Astrocyte of the spinal cord (primary cell): ENCODE measurements at regions not wholly inside any gene's neighbourhood (a gene's known extent, or its start where the extent isn't known, plus 50 kb on each side); places are given as distances from the start of the nearest gene placed in this dataset.

Source experiments
- DNase-seq: peaks from one replicate; pipeline ENCODE4 v3.0.0; 2011; ENCODE audit warnings: low read depth, low spot score
- H3K4me3 ChIP-seq: 2 replicates; pipeline ENCODE4 v1.5.1; 2011; ENCODE audit warnings: low read depth, mild to moderate bottlenecking, low read length, moderate library complexity
- CTCF ChIP-seq: IDR thresholded peaks from 2 replicates; pipeline ENCODE4 v1.5.1; 2012; ENCODE audit warnings: low read depth, mild to moderate bottlenecking, low read length, inconsistent platforms
- in situ Hi-C: cut with HindIII; loops from 2 replicates; pipeline ENCODE4 v1.10.0; 2017; ENCODE audit warnings: low sequenced_read_pairs

DNA sequence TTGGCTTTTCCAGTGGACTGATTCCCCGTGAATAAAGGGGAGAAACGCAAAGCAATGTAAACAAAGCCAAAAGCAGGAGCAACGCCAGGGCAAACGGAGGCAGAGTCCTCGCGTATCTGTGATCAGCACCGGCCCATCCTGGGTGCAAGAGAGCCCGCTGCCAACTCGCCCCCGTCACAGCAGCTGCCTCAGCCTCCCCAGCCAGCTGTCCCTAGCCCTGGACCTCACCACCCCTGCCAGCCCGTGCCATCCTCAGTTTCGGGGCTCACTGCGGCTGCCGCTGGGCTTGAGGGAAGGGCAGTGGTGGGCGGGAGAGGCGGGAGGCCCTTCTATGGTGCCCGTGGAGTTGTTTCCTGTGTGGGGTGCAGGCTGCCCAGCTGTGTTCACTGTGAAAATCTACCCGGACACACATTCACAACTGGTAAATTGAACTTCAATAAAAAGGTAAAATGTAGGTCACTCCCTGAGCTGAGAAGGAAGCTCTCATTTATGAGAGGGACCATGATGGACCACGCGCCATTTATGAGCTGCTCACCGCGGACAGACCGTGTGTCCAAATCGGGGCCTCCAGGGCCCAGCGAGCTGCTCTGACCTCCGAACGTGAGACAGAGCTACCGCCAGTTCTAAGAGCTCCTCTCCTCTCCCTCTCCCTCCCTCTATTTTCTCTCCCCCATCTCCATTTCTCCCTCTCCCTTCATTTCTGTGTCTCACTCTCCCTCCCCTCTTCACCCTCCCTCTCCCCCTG is 330.5 kb upstream of the SFSWAP start:
- TF ChIP-seq CTCF: no peak
- no peak overlapping the region for H3K4me3 ChIP-seq
- DNase-seq: no peak
- in situ Hi-C loops: no loop called here

DNA sequence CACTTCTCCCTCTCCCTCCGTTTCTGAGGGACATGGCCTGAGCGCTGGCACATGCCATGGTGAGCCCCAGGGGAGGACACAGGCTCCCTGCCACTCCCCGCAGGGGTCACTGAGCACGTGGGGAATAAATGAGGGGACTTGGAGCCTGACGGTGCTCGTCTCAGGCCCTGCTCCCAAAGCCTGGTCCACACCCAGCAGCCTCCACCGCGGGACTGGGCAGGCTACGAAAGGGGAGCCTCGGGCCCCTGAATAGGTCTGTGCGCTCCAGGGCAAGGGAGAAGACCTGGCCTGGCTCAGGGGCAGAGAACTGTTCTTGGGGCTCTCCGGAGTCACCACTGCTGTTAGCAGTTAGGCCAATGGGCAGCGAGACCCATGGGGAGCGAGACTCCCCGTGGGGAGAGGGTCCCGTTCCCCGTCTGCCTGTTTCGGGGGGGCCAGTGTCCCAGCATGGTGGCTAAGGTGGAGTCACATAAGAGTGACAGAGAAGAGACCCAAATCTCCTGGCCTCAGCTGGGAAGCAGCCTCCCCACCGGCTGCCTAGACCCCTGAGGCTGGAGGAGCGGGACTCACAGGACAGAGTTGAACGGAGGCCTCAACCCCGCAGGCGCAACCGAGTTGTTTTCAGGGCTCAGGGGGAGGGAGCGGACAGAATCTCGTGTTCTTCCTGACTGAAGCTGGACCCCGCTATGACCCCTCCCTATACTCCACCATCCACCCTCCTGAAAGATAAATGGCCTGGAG is 329.8 kb upstream of the SFSWAP start:
- in situ Hi-C loops: no loop called here
- TF ChIP-seq CTCF: no peak

GRCh38 chr12:131381716-131382430 is 329.0 kb upstream of the SFSWAP start:
- DNase-seq: no peak
- no peak for TF ChIP-seq CTCF
- in situ Hi-C loops: no loop called here
- H3K4me3 ChIP-seq: no peak overlapping the region

More for the DNA sequence above, 329.8 kb upstream of the SFSWAP start:
- DNase-seq: no peak
- H3K4me3 ChIP-seq: no peak overlapping the region

GRCh38 chr12:131383291-131383690 is 327.6 kb upstream of the SFSWAP start:
- DNase-seq: no peak
- no peak for TF ChIP-seq CTCF
- in situ Hi-C loops: no loop called here
- no peak overlapping the region for H3K4me3 ChIP-seq

GRCh38 chr12:131383741-131384543 is 326.9 kb upstream of the SFSWAP start:
- in situ Hi-C loops: no loop called here
- no peak for DNase-seq
- TF ChIP-seq CTCF: no peak
- no peak overlapping the region for H3K4me3 ChIP-seq

- DNase-seq: no peak
- in situ Hi-C loops: no loop called here
Observed at GRCh38 chr12:131384544-131384855, 326.4 kb upstream of the SFSWAP start.

More at GRCh38 chr12:131384544-131384855, 326.4 kb upstream of the SFSWAP start:
- no peak overlapping the region for H3K4me3 ChIP-seq
- no peak for TF ChIP-seq CTCF
